IMR-90 (cell line): ENCODE measurements at regions not wholly inside any gene's neighbourhood (a gene's known extent, or its start where the extent isn't known, plus 50 kb on each side); places are given as distances from the start of the nearest gene placed in this dataset.

Source experiments
- ATAC-seq: fragments of 200-7000 bp; cut with Tn5 transposase; 2 replicates; pipeline ENCODE4 v1.9.1; 2020; ENCODE audit warnings: low read depth, mild to moderate bottlenecking, moderate library complexity
- BruUV-seq: library from RNA; stranded (reverse); fragments of 400-500 nt; replicated peaks from 2 replicates; lab custom pipeline; 2021; lab: Mats Ljungman, UMichigan
- CTCF ChIA-PET: fragments of 300-600 bp; formaldehyde crosslinking; extraction: SDS; loops from one replicate; lab custom pipeline; 2021; ENCODE audit warnings: antibody characterized with exemption; lab: Yijun Ruan, JAX
- POLR2A ChIA-PET: fragments of 300-600 bp; sonication (Branson Sonifier 250); formaldehyde crosslinking; loops from one replicate; lab custom pipeline; 2022; ENCODE audit warnings: antibody characterized with exemption; ENCODE audit not compliant: unreplicated experiment; lab: Charles Lee
- DNase-seq: peaks from one replicate; pipeline ENCODE4 v3.0.0; 2013
- H2AFZ ChIP-seq: replicated peaks from 2 replicates; pipeline ENCODE3; 2013; ENCODE audit warnings: low read length, mild to moderate bottlenecking; ENCODE audit not compliant: poor library complexity
- H2AK5ac ChIP-seq: 2 replicates; pipeline ENCODE4 v1.6.1; 2013; ENCODE audit warnings: low read depth, low read length, inconsistent platforms
- H2AK9ac ChIP-seq: replicated peaks from 2 replicates; pipeline ENCODE3; 2013; ENCODE audit warnings: mild to moderate bottlenecking, low read depth, low read length, moderate library complexity; ENCODE audit not compliant: poor library complexity
- H2BK120ac ChIP-seq: 2 replicates; pipeline ENCODE4 v1.6.1; 2013; ENCODE audit warnings: low read depth, low read length, inconsistent platforms
- H2BK15ac ChIP-seq: 3 replicates; pipeline ENCODE4 v1.6.1; 2013; ENCODE audit warnings: low read depth, low read length, inconsistent platforms
- H2BK20ac ChIP-seq: 2 replicates; pipeline ENCODE4 v1.6.1; 2013; ENCODE audit warnings: low read depth, mild to moderate bottlenecking, inconsistent platforms, low read length, moderate library complexity
- H2BK5ac ChIP-seq: 2 replicates; pipeline ENCODE4 v1.6.1; 2013; ENCODE audit warnings: mild to moderate bottlenecking, low read depth, low read length, inconsistent platforms; ENCODE audit not compliant: poor library complexity, severe bottlenecking
- H3K14ac ChIP-seq: replicated peaks from 2 replicates; pipeline ENCODE4 v1.6.1; 2013; ENCODE audit warnings: low read depth, low read length, inconsistent platforms
- H3K18ac ChIP-seq: 2 replicates; pipeline ENCODE4 v1.6.1; 2013; ENCODE audit warnings: low read depth, low read length, control low read depth
- H3K23ac ChIP-seq: 2 replicates; pipeline ENCODE4 v1.6.1; 2013; ENCODE audit warnings: low read depth, low read length, inconsistent platforms
- H3K27ac ChIP-seq: 2 replicates; pipeline ENCODE4 v1.5.1; 2013; ENCODE audit warnings: mild to moderate bottlenecking, control low read depth, low read length; ENCODE audit not compliant: insufficient read depth
- H3K27me3 ChIP-seq: 2 replicates; pipeline ENCODE4 v1.6.1; 2013; ENCODE audit warnings: low read length; ENCODE audit not compliant: control insufficient read depth, insufficient read depth
- H3K36me3 ChIP-seq: 2 replicates; pipeline ENCODE4 v1.6.1; 2013; ENCODE audit warnings: low read length, mixed read lengths; ENCODE audit not compliant: control insufficient read depth, insufficient read depth
- H3K4ac ChIP-seq: 2 replicates; pipeline ENCODE4 v1.6.1; 2013; ENCODE audit warnings: low read depth, low read length, inconsistent platforms
- H3K4me1 ChIP-seq: 2 replicates; pipeline ENCODE4 v1.6.1; 2013; ENCODE audit warnings: low read length, mixed read lengths; ENCODE audit not compliant: control insufficient read depth, insufficient read depth
- H3K4me2 ChIP-seq: 2 replicates; pipeline ENCODE4 v1.6.1; 2013; ENCODE audit warnings: low read depth, mild to moderate bottlenecking, control low read depth, low read length, moderate library complexity
- H3K4me3 ChIP-seq: 2 replicates; pipeline ENCODE4 v1.5.1; 2013; ENCODE audit warnings: low read depth, mild to moderate bottlenecking, control low read depth, low read length, moderate library complexity; ENCODE audit not compliant: insufficient read depth
- H3K56ac ChIP-seq: 2 replicates; pipeline ENCODE4 v1.6.1; 2013; ENCODE audit warnings: low read length, inconsistent platforms; ENCODE audit not compliant: insufficient read depth; ENCODE audit errors: extremely low read depth
- H3K79me1 ChIP-seq, 2 experiments: 2 replicates each; pipeline ENCODE4 v1.6.1; 2013; ENCODE audit warnings: low read length in 2 of 2, inconsistent platforms in 1 of 2, low read depth in 1 of 2
- H3K9ac ChIP-seq: 2 replicates; pipeline ENCODE4 v1.6.1; 2013; ENCODE audit warnings: low read depth, low read length, control low read depth
- H3K9me1 ChIP-seq: 2 replicates; pipeline ENCODE4 v1.6.1; 2013; ENCODE audit warnings: low read length, inconsistent platforms; ENCODE audit not compliant: insufficient read depth
- H3K9me3 ChIP-seq: 2 replicates; pipeline ENCODE4 v1.6.1; 2013; ENCODE audit warnings: low read length; ENCODE audit not compliant: control insufficient read depth, insufficient read depth
- H4K20me1 ChIP-seq: 2 replicates; pipeline ENCODE4 v1.6.1; 2013; ENCODE audit warnings: low read length, inconsistent platforms; ENCODE audit not compliant: insufficient read depth
- H4K5ac ChIP-seq: 2 replicates; pipeline ENCODE4 v1.6.1; 2013; ENCODE audit warnings: mild to moderate bottlenecking, low read depth, low read length, control low read depth
- H4K8ac ChIP-seq, 2 experiments: 2 replicates each; pipeline ENCODE4 v1.6.1; 2013; ENCODE audit warnings: low read depth in 2 of 2, low read length in 2 of 2, control low read depth in 1 of 2, inconsistent platforms in 1 of 2
- H4K91ac ChIP-seq: 2 replicates; pipeline ENCODE4 v1.6.1; 2013; ENCODE audit warnings: low read depth, low read length, inconsistent platforms; ENCODE audit not compliant: insufficient read depth
- BHLHE40 ChIP-seq: fragments of 150-350 bp; IDR thresholded peaks from 2 replicates; pipeline ENCODE4 v1.6.1; 2016; ENCODE audit warnings: mild to moderate bottlenecking, low read depth, low read length
- CHD1 ChIP-seq: IDR thresholded peaks from 2 replicates; pipeline ENCODE4 v1.6.1; 2012; ENCODE audit warnings: low read depth, low read length, improper control_type of control experiment
- FOS ChIP-seq: fragments of 150-350 bp; IDR thresholded peaks from 2 replicates; pipeline ENCODE4 v1.6.1; 2016; ENCODE audit warnings: low read depth, low read length
- MAFK ChIP-seq: IDR thresholded peaks from 2 replicates; pipeline ENCODE4 v1.6.1; 2012; ENCODE audit warnings: low read depth, low read length, improper control_type of control experiment
- NFE2L2 ChIP-seq: fragments of 150-350 bp; IDR thresholded peaks from 2 replicates; pipeline ENCODE4 v1.6.1; 2016; ENCODE audit warnings: low read depth, mild to moderate bottlenecking, low read length
- POLR2A ChIP-seq: IDR thresholded peaks from 2 replicates; pipeline ENCODE4 v1.6.1; 2012; ENCODE audit warnings: mild to moderate bottlenecking, low read depth, low read length
- RAD21 ChIP-seq: IDR thresholded peaks from 2 replicates; pipeline ENCODE4 v1.6.1; 2012; ENCODE audit warnings: low read length, improper control_type of control experiment
- RCOR1 ChIP-seq: IDR thresholded peaks from 2 replicates; pipeline ENCODE4 v1.6.1; 2012; ENCODE audit warnings: mild to moderate bottlenecking, low read length, improper control_type of control experiment; ENCODE audit not compliant: insufficient replicate concordance
- RFX5 ChIP-seq: IDR thresholded peaks from 2 replicates; pipeline ENCODE4 v1.8.0; 2012; ENCODE audit warnings: low read depth, mild to moderate bottlenecking, low read length, moderate library complexity
- SMC3 ChIP-seq: fragments of 150-350 bp; IDR thresholded peaks from 2 replicates; pipeline ENCODE4 v1.6.1; 2016; ENCODE audit warnings: low read depth, mild to moderate bottlenecking, antibody characterized with exemption, low read length, moderate library complexity
- WGBS, 2 experiments: methylation state at CpG; one replicate each; pipeline versions ENCODE4 v1.1.5 to v1.1.7; 2013; ENCODE audit warnings: missing lambda C conversion rate in 2 of 2; ENCODE audit not compliant: insufficient read length in 1 of 2; ENCODE audit errors: extremely low coverage in 2 of 2; 5-methylcytosine and 5-hydroxymethylcytosine counted together
- dilution Hi-C: fragments of 300-500 bp; cut with HindIII; formaldehyde crosslinking; loops from one replicate; pipeline ENCODE4 v1.14.3; 2018; ENCODE audit warnings: low sequenced_read_pairs; ENCODE audit not compliant: unreplicated experiment
- in situ Hi-C: fragments of 300-500 bp; cut with MboI; formaldehyde crosslinking; loops from 3 replicates; pipeline ENCODE4 v1.14.3; 2019; ENCODE audit warnings: low sequenced_read_pairs, inconsistent platforms, mixed read lengths
- intact Hi-C: fragments of 100-400 bp; cut with micrococcal nuclease; formaldehyde crosslinking; loops from 2 replicates; pipeline ENCODE4 v1.10.0; 2022
- TF ChIP-seq, protein P1 (sequence below): fragments of 150-350 bp; IDR thresholded peaks from 2 replicates; pipeline ENCODE4 v1.6.1; 2017; ENCODE audit warnings: mild to moderate bottlenecking, antibody characterized with exemption, low read length, low read depth
- TF ChIP-seq, protein P2 (sequence below): fragments of 150-350 bp; IDR thresholded peaks from 2 replicates; pipeline ENCODE4 v1.6.1; 2016; ENCODE audit warnings: low read depth, mild to moderate bottlenecking, low read length, moderate library complexity, borderline replicate concordance
- TF ChIP-seq, protein P3 (sequence below): conservative IDR thresholded peaks from 2 replicates; pipeline ENCODE4 v1.5.1; 2012; ENCODE audit warnings: mild to moderate bottlenecking, low read depth, low read length, improper control_type of control experiment

DNA sequence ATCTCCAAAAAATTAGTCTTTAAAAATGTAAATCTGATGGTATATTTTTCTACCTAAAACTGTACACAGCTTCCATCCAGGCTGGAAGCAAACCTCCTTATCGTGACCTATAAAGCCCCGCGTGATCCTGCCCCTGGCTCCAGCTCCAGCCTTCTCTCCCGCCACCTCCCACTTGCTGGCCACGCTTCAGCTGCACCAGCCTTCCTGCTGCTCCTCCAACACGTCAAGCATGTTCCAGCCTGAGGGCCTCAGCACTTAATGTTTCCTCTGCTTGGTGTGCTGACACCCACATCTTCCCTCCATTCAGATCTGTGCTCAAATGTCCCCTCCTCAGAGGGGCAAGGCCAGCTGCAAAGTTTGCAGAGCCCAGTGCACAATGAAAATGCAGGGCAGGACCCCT lies 123.5 kb upstream of the MAGI3 start:
- H3K4me1 ChIP-seq: no peaks in the 10 kb centered on the region
- H4K20me1 ChIP-seq: no peaks in the 10 kb centered on the region
- H3K56ac ChIP-seq: no peak overlapping the region
- ATAC-seq (no peak), DNase-seq (no peak)
- no TSS peak for BruUV-seq
- no peak overlapping the region for H4K8ac ChIP-seq
- H3K9me1 ChIP-seq: no peaks in the 10 kb centered on the region
- no peaks in the 10 kb centered on the region for H3K36me3 ChIP-seq
- H3K4ac ChIP-seq: no peak overlapping the region
- WGBS, 2 experiments: 92% methylated on average over 4 of the region's 6 CpGs; no CpG with 5 or more reads in 1 of the 2 experiments
- H3K23ac ChIP-seq: no peak overlapping the region
- H2BK15ac ChIP-seq: no peak overlapping the region
- no peak overlapping the region for H2BK20ac ChIP-seq
- H3K14ac ChIP-seq: no peak overlapping the region
- H3K27ac ChIP-seq: no peak overlapping the region
- CTCF ChIA-PET: no interaction called here
- intact Hi-C loops (no loop called here), in situ Hi-C loops (no loop called here), dilution Hi-C loops (no loop called here)
- POLR2A ChIA-PET: no interaction called here
- H4K91ac ChIP-seq: no peak overlapping the region
- no peaks in the 10 kb centered on the region for H3K9me3 ChIP-seq
- no peak overlapping the region for H3K18ac ChIP-seq
- no peak overlapping the region for H2AFZ ChIP-seq
- no peak overlapping the region for H2AK5ac ChIP-seq
- H3K79me1 ChIP-seq: no peaks in the 10 kb centered on the region
- TF ChIP-seq POLR2A (no peak), RCOR1 (no peak), RFX5 (no peak), FOS (no peak), MAFK (no peak), SMC3 (no peak), RAD21 (no peak), NFE2L2 (no peak), CHD1 (no peak), BHLHE40 (no peak)
- TF ChIP-seq, protein P1, sequence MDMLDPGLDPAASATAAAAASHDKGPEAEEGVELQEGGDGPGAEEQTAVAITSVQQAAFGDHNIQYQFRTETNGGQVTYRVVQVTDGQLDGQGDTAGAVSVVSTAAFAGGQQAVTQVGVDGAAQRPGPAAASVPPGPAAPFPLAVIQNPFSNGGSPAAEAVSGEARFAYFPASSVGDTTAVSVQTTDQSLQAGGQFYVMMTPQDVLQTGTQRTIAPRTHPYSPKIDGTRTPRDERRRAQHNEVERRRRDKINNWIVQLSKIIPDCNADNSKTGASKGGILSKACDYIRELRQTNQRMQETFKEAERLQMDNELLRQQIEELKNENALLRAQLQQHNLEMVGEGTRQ: no peak
- TF ChIP-seq, protein P2, sequence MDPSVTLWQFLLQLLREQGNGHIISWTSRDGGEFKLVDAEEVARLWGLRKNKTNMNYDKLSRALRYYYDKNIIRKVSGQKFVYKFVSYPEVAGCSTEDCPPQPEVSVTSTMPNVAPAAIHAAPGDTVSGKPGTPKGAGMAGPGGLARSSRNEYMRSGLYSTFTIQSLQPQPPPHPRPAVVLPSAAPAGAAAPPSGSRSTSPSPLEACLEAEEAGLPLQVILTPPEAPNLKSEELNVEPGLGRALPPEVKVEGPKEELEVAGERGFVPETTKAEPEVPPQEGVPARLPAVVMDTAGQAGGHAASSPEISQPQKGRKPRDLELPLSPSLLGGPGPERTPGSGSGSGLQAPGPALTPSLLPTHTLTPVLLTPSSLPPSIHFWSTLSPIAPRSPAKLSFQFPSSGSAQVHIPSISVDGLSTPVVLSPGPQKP: no peak
- TF ChIP-seq, protein P3, sequence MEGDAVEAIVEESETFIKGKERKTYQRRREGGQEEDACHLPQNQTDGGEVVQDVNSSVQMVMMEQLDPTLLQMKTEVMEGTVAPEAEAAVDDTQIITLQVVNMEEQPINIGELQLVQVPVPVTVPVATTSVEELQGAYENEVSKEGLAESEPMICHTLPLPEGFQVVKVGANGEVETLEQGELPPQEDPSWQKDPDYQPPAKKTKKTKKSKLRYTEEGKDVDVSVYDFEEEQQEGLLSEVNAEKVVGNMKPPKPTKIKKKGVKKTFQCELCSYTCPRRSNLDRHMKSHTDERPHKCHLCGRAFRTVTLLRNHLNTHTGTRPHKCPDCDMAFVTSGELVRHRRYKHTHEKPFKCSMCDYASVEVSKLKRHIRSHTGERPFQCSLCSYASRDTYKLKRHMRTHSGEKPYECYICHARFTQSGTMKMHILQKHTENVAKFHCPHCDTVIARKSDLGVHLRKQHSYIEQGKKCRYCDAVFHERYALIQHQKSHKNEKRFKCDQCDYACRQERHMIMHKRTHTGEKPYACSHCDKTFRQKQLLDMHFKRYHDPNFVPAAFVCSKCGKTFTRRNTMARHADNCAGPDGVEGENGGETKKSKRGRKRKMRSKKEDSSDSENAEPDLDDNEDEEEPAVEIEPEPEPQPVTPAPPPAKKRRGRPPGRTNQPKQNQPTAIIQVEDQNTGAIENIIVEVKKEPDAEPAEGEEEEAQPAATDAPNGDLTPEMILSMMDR: no peak
- no peak overlapping the region for H3K4me2 ChIP-seq
- no peak overlapping the region for H2AK9ac ChIP-seq
- no peak overlapping the region for H2BK5ac ChIP-seq
- no peak overlapping the region for H3K9ac ChIP-seq
- H2BK120ac ChIP-seq: no peak overlapping the region
- no peak overlapping the region for H4K5ac ChIP-seq
- no peak overlapping the region for H3K4me3 ChIP-seq
- peaks cover 6% of the 10 kb centered on the region for H3K27me3 ChIP-seq
